Stimulated activated CD4-positive, alpha-beta T cell treated with anti-CD3 and anti-CD28 coated beads, TNF-alpha, amount 100 ng/mL, for 1 hour (primary cell): ENCODE measurements at regions not wholly inside any gene's neighbourhood (a gene's known extent, or its start where the extent isn't known, plus 50 kb on each side); places are given as distances from the start of the nearest gene placed in this dataset.

Source experiments
- DNase-seq, 3 donors: peaks; one replicate each; pipeline ENCODE4 v3.0.0-alpha.2; 2020; ENCODE audit warnings: low read depth in 3 of 3, low spot score in 1 of 3

DNA sequence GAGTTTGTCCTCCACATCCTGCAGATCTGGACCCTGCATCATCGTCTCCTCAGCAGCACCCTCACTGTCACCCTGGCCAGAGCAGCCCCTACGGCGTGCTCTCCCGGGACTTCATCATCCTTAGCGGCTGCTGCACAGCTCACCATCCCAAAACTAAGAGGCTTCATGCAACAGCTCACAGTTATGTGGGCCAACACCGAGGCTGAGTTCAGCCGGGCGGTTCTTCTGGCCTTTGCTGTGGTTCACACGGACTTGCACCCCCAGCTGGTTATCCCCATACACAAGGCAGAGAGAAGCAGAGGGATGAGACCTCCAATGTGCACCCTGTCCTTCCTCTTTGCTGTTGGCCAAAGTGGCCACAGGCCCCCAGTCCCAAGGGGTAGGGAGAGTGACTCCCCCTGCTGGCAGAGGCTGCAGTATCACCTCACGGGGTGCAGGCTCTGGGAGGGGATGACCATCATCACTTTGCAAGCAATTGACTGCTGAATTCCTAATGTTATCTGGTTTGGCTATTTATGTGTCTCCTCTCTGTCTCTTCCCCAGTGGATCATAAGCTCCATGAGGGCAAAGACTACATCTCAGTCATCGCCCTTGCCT lies 276.8 kb downstream of the BRD1 start:
- no peak for DNase-seq

- no peak for DNase-seq
Measured at GRCh38 chr22:49550141-49550430, 277.6 kb downstream of the BRD1 start.

DNA sequence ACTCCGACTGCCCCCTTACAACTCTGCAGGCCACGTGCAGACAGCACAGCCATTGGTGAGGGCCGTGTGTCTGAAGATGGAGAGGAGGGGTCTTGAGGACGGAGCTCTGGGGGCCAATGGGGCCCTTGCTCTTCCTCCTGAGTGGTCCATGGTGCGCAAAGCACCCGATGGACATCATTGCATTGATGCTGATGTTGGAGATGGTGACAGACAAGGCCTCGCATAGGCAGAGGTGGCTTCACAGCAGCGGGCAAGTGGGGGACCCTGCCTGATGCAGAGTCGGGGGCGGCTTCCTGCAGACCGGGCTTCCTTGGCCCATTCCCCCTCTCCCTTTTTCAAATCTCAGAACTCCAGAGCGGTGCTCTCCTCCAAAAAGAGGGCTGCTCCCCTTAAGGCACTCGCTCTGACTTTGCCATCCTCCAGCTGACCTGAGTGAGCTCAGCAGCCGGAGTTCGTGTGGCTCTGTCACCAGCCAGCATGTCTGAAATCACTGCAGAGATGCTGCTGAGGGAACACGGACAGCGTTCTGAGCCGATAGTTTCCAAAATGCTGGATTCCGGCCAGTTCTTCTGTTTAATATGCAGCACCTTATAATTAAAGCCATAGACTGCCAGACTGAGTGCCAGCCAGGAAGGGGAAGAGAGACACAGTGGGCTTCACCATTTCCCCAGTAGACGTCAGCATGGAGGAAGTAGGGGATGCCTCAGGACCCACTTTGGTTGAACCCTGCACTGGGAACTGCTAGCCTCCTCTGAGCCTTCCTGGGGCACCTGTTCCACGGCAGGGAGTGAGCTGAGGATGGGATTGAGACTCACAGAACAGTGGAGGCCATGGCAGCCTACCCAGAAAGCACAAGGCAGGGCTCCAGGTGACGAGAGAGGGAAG lies 278.2 kb downstream of the BRD1 start:
- no peak for DNase-seq

DNA sequence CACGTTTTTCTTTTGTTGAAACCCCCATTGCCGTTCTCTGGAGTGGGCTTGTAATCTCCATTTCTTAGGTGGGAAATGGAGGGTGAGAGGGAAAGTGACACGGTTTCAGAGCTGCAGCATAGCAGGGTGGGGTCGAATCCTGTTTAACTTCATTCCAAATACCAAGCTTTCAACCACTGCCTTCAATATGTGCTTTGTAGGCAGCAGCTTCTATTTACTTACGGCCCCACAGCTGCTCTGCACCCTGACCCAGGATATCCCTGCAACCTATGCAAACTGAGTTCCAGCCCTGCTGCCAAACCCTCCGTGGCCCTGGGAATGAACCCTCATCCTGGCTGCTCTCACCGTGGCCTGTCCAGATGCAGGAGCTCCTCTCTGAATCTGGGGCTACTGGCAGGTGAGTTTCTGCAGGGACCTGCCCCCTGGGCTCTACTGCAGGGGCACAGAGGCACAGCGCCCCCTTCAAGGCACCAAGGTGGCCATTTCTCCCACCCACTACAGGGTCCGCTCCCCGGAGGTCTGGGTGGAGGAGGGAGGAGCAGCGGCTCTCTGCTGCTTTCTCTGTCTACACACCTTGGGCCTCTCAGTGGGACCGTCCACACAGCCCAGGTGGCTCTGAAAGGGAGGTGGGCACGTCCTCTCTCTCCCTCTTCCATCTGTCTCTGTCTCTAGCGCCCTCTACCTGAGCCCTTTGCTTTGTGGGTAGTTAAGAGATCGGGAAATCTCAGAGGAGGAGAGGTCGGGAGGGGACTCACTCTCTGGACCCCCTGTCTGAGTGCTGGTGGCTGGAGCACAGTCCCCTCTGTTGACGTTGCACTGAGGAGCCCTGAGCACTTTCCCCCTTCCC lies 279.1 kb downstream of the BRD1 start:
- DNase-seq: no peak

- DNase-seq: no peak
Measured at GRCh38 chr22:49547751-49548239, 279.9 kb downstream of the BRD1 start.

GRCh38 chr22:49546811-49547585 lies 280.7 kb downstream of the BRD1 start:
- DNase-seq: no peak

DNA sequence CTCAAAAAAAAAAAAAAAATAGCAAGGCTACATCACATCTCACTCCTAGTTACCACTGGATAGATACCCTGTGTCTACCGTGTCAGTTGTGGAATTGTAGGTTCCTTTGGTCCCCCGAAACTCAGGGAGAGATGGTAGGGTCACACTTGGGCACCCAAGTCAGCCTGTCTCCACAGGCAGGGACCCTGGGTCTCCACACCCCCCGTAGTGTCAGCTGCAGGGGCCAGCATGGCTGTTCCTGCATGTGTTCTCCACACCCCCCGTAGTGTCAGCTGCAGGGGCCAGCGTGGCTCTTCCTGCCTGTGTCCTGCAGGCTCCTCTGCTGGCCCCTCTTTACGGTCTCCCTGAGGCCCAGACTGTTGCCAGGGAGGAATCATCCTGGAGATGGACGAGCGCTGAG lies 282.1 kb downstream of the BRD1 start:
- DNase-seq: no peak

DNA sequence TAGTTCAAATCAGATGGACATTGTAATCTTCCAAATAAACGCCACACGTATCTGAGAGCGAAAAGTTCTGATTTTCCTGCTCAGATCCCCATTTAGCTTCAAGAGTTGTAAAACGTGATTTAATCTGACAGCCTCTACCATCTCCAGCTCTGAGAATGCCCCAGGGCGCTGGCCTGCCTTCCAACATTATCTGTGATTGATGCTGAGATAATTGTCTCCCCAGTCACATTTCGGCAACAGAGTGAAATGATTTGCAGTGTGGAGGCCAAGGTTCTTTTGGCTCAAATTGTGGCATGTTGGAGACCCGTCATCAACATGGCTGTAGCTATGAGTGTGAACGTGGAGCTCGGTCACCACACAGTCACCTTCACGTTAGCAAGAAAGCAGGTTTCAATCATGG lies 283.4 kb downstream of the BRD1 start:
- no peak for DNase-seq

DNA sequence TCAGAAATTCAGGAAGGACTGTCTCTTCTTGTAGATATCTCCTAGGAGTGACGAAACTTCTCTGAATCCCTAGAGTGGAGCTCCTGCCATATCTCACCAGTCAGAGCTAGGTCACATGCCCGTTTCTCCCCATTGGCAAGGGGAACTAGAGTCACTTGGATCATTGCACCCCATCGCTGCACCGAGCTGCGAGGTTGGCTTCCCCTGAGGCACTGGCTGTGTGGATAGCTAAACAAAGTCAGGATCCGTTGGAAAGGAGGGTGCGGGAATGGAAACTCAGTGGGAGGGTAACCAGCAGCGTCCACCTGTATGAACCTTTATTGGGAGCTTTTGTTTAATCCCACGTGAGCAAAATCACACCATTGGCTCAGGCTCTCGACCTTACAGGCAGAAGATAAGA lies 283.8 kb downstream of the BRD1 start:
- DNase-seq: no peak

- DNase-seq: no peak
Measured at GRCh38 chr22:49541693-49542230, 285.9 kb downstream of the BRD1 start.

DNA sequence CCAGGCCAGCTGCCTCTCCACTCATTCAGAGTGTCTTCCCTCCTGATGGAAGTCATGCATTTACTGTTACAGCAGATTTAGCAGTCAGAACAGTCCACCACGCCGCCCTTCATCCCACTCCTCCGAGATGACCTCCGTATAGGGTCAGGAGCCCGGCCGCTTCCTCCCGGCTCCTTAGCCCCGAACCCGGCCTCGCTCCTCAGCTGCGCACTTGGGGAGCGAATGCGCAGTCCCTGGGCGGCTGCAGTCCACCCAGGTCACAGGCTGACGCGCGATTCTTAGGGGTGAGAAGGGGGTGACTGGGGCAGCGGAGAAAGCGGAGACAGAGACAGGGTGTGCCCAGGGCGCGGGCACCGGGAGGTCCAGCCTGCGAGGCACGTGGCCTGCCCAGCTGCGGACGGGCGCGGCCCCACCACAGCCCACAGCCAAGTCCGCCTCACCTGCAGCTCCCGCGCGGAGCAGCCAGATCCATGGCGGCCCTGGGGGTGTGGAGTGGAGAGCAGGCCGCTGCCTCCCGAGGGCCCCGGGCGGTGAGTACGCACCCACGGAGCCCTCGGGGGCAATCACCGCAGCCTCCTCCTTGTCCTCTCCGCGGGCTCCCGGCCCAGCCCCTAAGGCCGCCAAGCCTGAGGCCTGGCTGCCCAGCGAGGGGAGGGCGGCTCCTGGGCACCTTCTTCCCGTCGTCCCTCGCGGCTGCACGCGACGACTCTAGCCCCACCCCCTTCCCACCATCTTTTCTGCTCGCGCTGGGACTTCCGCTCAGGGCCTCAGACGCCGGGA lies 286.6 kb downstream of the BRD1 start:
- no peak for DNase-seq

- no peak for DNase-seq
Measured at GRCh38 chr22:49540084-49540912, 287.4 kb downstream of the BRD1 start.

GRCh38 chr22:49538006-49538405 lies 289.7 kb downstream of the BRD1 start:
- no peak for DNase-seq

- DNase-seq: no peak
Measured at GRCh38 chr22:49536571-49537131, 291.0 kb downstream of the BRD1 start.

- DNase-seq: no peak
Measured at GRCh38 chr22:49535527-49536125, 292.0 kb downstream of the BRD1 start.

- DNase-seq: no peak
Measured at GRCh38 chr22:49535126-49535525, 292.5 kb downstream of the BRD1 start.

- no peak for DNase-seq
Measured at GRCh38 chr22:49534386-49534785, 293.3 kb downstream of the BRD1 start.

DNA sequence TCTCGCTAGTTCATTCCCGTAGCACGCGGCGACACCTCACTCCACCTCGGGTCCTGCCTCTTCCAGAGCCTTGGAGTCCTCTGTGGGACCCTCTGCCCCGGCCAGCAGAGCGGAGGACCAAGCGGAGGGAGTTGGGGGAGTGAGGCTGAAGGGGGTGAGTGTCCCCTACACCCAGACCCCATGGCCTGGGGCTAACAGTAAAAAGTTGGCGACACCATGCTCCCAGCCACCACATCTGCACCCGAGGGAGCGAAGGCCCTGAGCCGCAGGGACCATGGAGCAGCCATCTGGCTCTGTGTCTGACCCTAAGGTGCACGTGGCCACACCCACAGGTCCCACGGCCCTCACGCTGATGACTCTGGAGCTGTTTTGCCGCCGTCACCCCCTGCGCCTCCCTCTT lies 293.8 kb downstream of the BRD1 start:
- DNase-seq: no peak
